ENCODE measurements at regions not wholly inside any gene's neighbourhood (a gene's known extent, or its start where the extent isn't known, plus 50 kb on each side); places are given as distances from the start of the nearest gene placed in this dataset.
"Not testable (repeated sequence)": the region's sequence is repeated elsewhere in the genome, so short reads cannot be mapped to it uniquely, and the experiment has no call there.

- not testable (repeated sequence) for TF ChIP-seq POLR2A (IDR thresholded peaks at IDR 0.05); CTCF (IDR thresholded peaks at IDR 0.05 in 8 of 11, conservative IDR thresholded peaks at IDR 0.05 in 3 of 11)
Measured at GRCh38 chr22:11609193-11609592, 3918.8 kb upstream of the OR11H1 start.
